NCI-H345 treated with DMSO at 0.1 percent for 48 hours (cell line): ENCODE measurements at regions not wholly inside any gene's neighbourhood (a gene's known extent, or its start where the extent isn't known, plus 50 kb on each side); places are given as distances from the start of the nearest gene placed in this dataset.

Experiments used
- DNase-seq: peaks from one replicate; lab custom pipeline; 2025; ENCODE audit not compliant: unreplicated experiment; lab: John Stamatoyannopoulos, UW

GRCh38 chr10:52915391-52915790, 142.8 kb upstream of the MBL2 start:
- no peak for DNase-seq

GRCh38 chr10:52911163-52911562, 138.6 kb upstream of the MBL2 start:
- DNase-seq: no peak

GRCh38 chr10:52908478-52908877, 135.9 kb upstream of the MBL2 start:
- DNase-seq: no peak

GRCh38 chr10:52906046-52906445, 133.5 kb upstream of the MBL2 start:
- no peak for DNase-seq

GRCh38 chr10:52903397-52903938, 130.9 kb upstream of the MBL2 start:
- DNase-seq: no peak

GRCh38 chr10:52900593-52900992, 128.0 kb upstream of the MBL2 start:
- DNase-seq: no peak

- no peak for DNase-seq
Measured at GRCh38 chr10:52897162-52897561, 124.6 kb upstream of the MBL2 start.

GRCh38 chr10:52895059-52895458, 122.5 kb upstream of the MBL2 start:
- DNase-seq: no peak

GRCh38 chr10:52890281-52890680, 117.7 kb upstream of the MBL2 start:
- no peak for DNase-seq

GRCh38 chr10:52889611-52890010, 117.0 kb upstream of the MBL2 start:
- DNase-seq: no peak

GRCh38 chr10:52883996-52884871, 111.7 kb upstream of the MBL2 start:
- no peak for DNase-seq

- no peak for DNase-seq
Measured at GRCh38 chr10:52879091-52879807, 106.7 kb upstream of the MBL2 start.

GRCh38 chr10:52877451-52877850, 104.9 kb upstream of the MBL2 start:
- DNase-seq: no peak

GRCh38 chr10:52875336-52875735, 102.8 kb upstream of the MBL2 start:
- DNase-seq: no peak

GRCh38 chr10:52874581-52874980, 102.0 kb upstream of the MBL2 start:
- no peak for DNase-seq

- DNase-seq: no peak
Measured at GRCh38 chr10:52871191-52871843, 98.7 kb upstream of the MBL2 start.

- DNase-seq: no peak
Measured at GRCh38 chr10:52870562-52870961, 98.0 kb upstream of the MBL2 start.

GRCh38 chr10:52869864-52870263, 97.3 kb upstream of the MBL2 start:
- DNase-seq: no peak

- no peak for DNase-seq
Measured at GRCh38 chr10:52865213-52865612, 92.6 kb upstream of the MBL2 start.

- DNase-seq: no peak
Measured at GRCh38 chr10:52864201-52865106, 91.9 kb upstream of the MBL2 start.

- DNase-seq: no peak
Measured at GRCh38 chr10:52858722-52859121, 86.1 kb upstream of the MBL2 start.
